GM11168 (cell line): ENCODE measurements at regions not wholly inside any gene's neighbourhood (a gene's known extent, or its start where the extent isn't known, plus 50 kb on each side); places are given as distances from the start of the nearest gene placed in this dataset.

Experiments used
- in situ Hi-C: fragments of 300-500 bp; cut with MboI; formaldehyde crosslinking; loops from one replicate; pipeline ENCODE4 v1.12.0; 2022; ENCODE audit warnings: low sequenced_read_pairs; ENCODE audit not compliant: unreplicated experiment

DNA sequence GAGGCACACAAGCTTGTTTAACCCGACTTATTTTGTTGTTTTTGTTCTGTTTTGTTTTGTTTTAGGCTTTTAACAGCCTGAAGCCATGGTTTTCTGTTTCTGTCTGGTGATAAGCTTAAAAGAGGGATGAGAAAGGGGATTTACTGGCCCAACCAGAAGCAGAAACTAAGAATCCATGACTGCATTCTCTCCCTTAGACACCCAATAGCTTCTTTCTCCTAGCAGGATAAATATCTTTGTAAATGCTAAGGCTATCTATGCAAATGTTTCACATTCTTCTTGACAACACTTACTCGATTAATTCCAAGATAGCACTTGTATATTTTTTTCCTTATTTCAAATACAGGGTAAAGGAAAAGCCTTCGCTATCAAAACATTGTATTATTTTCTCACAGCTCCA is 53.7 kb upstream of the SMAD1 start:
- in situ Hi-C loops: no loop called here

DNA sequence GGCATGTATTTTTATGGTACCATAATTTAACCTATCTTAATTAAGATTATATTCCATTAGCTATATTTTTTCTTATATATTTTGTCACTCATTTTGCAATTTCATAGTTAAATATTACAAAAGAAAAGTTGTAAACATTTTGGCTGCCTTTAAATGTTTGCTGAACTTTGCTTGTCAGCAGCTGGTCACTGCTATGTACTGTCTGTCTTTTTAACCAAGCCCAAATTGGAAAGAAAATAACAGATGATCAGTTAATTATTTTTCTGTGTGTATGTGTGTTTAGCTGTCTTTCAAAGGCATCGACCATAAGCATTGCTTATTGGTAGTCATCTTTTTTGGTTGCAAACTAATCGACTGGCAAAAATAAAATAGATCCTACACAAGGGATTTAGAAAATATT is 54.4 kb upstream of the SMAD1 start:
- in situ Hi-C loops: no loop called here

DNA sequence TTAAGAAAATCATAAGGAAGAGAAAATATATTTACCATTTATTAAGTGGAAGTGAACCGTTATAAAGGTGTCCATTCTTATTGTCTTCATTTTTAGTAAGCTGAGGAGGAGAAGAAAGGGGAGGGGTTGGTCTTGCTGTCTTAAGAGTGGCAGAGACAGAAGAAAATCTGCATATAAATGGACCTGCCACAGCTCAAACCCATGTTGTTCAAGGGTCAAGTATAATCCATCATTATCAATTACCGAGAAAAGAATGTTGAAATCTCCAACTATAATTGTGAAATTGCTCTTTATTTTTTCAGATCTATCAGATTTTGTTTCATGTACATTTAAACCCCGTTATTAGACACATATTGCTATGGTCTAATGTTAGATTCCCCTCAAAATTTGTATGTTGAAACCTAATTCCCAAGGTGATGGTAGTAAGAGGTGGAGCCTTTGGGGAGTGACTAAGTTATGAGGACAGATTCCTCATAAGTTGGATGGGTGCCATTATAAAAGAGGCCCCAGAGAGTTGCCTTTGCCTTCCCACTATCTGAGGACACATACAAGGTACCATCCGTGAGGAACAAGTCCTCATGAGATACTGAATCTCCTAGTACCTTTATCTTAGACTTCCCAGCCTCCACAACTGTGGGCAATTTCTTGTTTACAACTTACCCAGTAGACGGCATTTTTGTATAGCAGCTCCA is 58.5 kb upstream of the SMAD1 start:
- in situ Hi-C loops: no loop called here

DNA sequence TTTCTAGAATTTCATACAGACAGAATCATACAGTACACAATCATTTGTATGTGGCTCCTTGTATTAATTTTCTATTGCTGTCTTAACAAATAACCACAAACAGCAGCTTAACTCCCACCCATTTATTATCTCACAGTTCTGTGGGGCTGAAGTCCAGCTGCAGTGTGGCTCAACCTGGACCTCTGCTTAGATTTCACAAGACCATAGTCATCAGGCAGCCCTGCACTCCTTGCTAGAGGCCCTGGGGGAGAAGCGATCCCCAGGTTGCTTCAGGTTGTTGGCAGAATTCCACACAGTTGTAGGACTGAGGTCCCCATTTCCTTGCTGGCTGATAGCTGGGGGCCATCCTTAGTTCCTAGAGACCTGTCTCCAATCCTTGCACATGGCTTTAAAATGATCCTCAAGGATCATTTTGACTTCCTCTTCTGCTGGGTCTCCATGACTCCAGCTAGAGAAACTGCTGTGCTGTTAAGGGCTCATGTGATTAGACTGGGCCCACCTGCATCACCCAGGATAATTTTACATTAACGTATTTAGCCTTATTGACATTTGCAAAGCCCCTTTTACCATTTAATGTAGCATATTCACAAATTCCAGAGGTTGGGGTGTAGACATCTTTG is 60.9 kb upstream of the SMAD1 start:
- in situ Hi-C loops: no loop called here

DNA sequence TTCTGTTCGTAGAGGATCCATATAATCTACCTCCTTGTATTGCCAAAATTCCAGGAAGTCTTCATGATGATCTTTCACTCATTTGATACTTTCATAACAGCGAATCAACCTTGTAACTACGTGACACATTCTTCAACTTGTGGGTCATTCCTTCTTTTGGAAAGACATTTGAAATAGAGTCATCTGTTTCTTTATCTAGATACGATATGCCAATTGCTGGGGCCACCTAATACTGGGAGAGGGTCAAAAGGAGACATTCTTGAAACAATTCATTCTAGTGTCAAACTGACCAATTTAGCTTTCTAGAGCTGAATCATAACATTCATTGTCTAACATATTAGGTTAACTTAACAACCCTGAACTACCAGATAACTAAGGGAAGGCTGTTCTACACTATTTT is 62.9 kb upstream of the SMAD1 start:
- in situ Hi-C loops: no loop called here

DNA sequence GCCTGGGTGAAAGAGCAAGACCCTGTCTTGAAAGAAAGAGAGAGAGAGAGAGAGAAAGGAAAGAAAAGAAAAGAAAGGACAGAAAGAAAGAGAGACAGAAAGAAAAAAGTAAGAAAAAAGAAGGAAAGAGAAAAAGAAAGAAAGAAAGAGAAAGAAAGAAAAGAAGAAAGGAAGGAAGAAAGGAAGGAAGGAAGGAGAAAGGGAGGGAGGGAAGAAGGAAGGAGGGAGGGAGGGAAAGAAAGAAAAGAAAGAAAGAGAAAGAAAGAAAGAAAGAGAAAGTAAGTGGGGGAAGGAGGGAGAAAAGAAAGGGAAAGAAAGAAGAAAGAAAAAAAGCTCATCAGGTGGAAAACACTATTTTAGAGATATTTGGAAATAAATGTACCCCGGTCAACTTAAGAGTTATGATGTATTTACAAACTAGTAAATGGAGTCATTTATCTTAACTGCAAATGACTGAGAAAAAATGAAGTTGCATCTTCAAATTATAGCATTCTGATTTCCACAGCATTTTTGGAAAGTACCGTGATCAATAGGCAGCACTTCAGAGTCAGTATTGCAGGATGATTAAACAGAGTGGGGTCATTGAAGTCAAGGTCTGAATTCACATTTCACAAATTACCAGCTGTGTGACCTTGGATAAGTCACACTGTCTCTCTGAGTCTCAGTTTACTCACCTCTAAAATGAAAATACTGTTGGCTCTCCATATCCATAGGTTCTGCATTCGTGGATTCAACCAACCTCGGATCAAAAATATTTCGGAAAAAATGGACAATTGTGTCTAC is 64.1 kb upstream of the SMAD1 start:
- in situ Hi-C loops: no loop called here

DNA sequence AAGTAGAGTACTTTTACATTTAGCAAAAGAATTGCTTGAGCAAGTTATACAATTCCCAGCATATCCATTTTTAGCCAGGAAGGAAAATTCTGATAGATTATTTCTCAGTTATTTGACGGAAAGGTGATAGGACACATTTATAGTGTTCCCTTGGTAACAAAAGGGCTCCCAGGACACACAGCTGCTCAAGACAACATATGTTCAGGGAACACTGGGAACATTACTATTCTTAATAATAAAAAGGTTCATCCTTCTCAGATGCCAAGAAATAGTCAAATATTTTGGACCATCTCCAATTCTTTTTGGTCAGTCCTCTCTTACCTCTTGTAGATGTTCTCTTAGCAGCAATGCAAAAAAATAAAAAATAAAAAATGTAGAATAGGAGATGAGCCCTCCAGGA is 66.8 kb upstream of the SMAD1 start:
- in situ Hi-C loops: no loop called here

DNA sequence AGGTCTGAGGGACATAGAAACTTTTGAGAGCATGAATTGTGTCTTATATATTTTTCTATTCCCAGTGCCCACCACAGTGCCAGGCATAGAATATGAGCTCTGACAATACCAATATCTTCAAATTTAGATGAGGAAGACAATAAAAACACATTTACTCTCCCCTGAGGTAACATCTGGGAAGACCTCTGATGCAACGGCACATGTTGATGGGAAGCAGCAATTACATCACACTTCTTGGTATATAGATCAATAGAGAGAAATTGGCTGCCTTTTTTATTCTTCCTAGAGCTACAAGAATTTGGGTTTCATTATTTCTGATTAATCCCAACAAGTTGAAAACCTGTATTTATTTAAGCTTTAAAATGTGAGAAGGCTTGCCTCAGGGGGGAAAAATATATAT is 67.4 kb upstream of the SMAD1 start:
- in situ Hi-C loops: no loop called here

DNA sequence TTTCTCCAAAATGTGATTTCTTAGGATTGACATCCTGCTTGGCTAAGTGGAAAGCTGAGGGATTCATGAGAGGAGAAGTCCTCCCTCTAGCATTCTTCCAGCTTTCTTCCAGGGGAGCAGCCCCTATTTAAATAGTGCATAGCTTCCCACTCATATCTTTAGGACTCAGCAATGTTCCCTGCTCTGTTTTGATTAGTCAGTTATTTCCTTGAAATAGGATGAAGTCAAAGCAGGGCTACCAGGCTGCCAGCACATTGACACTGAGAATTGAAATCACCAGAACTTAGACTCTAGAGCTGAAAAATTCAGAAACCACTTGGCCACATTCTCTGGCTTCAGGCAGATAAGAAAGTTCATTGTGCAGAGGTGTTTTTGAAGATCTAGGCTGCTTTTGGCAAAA is 74.7 kb upstream of the SMAD1 start:
- in situ Hi-C loops: no loop called here

DNA sequence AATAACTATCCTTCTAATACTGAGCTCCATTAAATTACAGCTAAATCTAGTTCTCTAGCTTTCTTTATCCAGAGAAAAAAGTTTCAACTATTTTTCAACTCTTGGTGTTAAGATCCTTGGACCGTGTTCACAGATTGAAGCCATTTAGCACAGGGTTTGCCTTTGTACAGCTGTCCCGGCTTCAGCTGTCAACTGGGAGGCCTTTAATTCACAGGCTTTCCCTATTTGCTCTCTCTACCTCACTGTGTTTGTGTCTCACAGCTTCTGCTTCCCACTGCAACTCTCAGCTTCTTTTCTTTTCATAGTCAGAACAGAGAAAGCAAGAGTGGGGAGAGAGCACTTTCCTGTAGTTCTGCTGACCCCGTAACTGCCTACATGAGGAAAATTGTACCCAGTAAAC is 76.9 kb upstream of the SMAD1 start:
- in situ Hi-C loops: no loop called here

DNA sequence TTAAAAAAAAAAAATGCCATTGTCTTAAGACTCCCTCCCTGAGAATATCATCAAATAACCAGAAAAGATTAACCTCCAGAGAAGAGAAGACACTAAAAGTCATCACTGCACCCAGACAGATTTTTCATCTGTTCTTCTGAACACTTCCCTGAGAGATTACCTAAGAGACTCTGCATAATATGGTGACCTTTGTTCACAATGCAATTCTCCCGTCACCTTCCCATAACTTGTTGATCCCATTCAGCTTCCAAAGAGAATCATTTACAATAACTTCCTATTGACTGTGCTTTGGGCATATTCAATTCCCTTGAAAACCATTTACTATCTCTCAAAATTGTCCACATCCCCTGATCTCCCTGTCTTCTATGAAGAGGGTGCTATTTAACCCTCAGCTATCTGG is 85.1 kb upstream of the SMAD1 start:
- in situ Hi-C loops: no loop called here

DNA sequence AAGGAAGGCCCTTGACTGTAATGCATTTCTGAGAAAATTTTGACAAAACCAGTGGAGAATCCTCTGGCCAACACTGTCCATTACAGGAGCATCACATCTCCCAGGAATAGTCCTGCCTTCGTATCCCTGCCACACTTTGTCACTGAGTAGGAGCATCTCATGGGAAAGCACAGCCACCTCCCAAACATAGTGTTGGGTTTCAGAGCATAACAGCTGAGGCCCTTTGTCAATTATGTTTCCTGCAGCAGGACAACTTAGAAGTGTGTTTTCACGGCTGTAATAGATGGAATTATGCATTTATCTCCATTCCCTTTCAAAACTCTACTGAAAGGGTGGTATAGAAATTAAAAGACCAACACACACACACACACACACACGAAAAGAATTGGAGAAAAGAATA is 91.1 kb upstream of the SMAD1 start:
- in situ Hi-C loops: no loop called here

DNA sequence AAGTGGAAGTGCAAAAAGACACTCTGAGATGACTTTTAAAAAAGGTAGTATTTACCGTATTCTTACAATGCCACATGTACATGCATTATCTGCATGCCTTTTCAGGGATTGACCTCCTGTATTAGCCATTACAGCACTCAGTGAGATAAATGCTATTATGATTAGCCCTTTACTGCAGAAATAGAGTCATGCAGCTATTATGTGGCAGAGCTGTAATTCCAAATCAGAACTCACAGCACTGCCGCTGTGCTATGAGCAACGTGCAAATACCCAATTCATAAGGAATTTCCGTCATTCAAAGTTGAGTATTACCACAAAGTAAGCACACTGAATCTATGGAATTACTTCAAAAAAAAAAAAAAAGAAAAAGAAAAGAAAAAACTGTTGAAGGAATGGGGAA is 92.1 kb upstream of the SMAD1 start:
- in situ Hi-C loops: no loop called here

DNA sequence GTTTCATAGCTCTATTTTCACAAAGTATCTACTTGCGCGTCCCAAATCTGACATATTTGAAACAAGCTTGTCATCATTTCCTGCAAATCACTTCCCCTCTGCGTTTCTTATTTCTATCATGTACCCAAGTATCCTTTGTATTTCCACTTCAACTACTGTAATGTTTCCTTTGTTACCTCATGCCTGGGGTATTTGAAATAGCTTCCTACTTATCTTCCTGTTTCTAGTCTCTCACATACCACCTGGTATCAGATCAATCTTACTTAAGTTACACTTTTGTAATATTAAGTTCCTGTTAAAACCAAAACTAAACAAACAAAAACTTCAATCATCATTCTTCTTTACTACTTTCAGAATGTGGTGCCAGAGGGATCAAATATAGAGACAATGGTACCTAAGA is 93.6 kb upstream of the SMAD1 start:
- in situ Hi-C loops: no loop called here

DNA sequence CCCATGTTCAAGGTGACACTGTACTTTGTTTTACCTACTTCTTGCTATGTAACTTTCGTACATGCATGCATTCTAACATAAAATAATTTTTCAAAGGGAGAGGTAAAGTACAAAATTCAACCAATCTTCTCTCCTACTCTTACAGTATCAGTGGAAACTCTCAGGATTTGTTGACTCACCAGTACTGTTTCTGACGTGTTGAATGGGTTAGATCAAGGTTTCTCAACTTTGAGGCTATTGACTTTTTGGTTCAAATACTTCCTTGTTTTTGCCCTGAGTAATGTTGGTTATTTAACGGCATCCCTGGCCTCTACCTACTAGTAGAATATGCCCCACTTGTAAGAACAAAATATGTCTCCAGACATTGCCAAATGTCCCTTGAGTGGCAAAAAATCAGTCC is 94.6 kb upstream of the SMAD1 start:
- in situ Hi-C loops: no loop called here

DNA sequence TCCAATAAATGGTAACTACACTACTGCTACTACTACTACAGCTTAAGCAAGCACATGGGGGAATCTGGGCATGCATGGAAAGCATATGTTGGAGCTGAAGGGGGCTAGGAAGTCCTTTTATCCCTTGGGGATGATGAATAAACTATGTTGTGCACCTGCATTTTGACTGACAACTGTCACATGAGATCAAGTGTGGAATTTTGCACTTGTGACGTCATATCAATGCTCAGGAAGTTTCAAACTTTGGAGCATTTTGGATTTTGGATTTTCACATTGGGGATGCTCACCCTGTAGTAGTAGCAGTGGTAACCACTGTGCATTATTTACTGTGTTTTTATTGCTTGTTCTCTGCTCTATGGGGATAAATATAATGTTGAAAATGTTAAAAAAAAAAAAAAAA is 100.5 kb upstream of the SMAD1 start:
- in situ Hi-C loops: no loop called here

DNA sequence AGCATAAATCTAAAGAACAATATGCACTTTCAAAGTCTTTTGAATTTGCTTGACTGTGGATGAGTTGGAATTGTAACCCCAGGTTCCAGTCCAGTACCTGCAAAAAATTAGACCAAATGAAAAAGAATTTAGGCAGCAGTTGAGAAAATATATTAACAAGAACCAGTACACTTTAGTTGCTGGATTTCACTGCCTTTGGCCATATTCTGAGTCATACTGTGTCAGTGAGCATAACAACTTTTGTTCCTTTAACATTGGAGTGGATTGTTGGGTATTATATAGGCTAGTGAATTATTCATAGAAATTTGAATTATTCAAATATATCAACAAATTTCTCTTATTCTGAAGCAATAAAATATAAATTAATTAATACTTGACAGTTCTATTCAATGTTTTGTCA is 101.5 kb upstream of the SMAD1 start:
- in situ Hi-C loops: no loop called here

DNA sequence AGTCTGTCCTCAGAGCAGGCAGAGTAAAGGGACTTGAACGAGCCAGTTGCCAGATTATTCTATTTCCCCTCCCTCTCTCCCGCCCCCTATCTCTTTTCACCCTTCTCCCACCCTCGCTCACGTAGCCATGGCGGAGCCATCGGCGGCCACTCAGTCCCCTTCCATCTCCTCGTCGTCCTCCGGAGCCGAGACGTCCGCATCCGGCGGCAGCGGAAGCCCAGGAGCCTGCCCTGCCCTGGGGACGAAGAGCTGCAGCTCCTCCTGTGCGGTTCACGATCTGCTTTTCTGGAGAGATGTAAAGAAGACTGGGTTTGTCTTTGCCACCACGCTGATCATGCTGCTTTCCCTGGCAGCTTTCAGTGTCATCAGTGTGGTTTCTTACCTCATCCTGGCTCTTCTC is 106.2 kb upstream of the SMAD1 start:
- in situ Hi-C loops: no loop called here

DNA sequence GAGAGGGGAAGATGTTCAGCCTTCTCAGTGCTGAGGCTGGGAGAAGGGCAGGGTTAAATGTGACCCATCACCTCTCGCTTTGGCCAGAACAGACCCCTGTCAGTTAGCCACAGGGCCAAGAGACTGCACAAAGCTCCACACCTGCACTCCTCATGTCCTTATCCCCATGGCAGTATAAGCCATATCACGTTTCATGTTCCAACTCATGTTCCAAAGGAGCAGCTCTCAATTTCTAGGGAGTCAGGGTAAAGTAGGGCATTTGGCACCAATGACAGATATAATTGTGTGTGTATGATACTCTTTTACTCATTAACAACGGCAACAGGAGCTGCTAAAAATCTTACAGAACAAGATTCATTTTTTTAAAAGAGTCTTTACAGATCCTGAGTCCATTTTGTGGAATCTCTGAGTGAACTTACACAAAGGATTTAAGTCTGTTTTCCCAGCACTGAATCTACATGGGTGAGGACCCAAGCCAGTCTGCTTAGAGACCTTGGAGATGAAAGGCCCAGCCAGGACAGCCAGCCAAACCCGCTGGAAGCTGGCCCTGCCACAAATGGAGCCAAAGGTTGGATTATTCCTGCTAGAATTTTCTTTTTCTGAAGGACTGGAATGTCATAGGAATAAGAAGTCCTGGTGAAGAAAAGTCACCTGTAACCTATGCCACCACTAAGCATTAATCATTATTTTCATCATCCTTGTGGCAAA is 129.1 kb upstream of the SMAD1 start:
- in situ Hi-C loops: no loop called here

DNA sequence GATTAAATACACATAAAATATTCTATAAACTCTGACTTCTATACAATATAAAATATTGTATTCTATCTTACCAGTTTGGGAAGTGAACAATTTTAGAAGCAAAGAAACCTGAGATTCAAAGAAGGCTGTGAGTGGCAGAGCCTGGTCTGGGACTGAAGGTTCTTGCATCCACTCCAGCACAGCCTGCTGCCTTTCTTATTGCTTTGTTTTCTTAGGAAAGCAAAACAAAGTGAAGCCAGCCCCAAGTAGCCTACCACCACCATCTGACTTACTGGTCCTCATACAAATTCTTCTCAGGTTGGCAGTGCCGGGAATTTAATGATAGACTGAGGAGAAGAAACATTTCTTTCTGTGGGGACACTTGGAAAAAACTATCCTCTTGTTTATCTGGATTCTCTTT is 129.7 kb upstream of the SMAD1 start:
- in situ Hi-C loops: no loop called here

DNA sequence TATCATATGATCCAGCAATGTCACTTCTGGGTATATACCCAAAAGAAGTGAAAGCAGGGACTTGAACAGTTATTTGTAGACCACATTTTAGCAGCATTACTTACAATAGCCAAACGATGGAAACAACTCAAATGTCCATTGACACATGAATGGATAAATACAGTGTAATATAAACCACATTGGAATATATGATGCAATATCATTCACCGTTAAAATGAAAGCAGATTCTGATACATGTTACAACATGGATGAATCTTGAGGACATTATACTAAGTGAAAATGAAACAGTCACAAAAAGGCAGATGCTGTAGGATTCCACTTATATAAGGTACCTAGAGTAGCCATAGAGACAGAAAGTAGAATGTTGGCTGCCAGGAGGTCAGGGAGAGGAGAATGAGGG is 130.5 kb upstream of the SMAD1 start:
- in situ Hi-C loops: no loop called here
